Fibroblast of skin of abdomen (primary cell): ENCODE measurements at regions not wholly inside any gene's neighbourhood (a gene's known extent, or its start where the extent isn't known, plus 50 kb on each side); places are given as distances from the start of the nearest gene placed in this dataset.

Source experiments
- DNase-seq: peaks from one replicate; pipeline ENCODE4 v3.0.0-alpha.2; 2013

GRCh38 chr5:29380029-29380428, 1813.5 kb upstream of the CDH6 start:
- DNase-seq = no peak

GRCh38 chr5:29379619-29380018, 1813.9 kb upstream of the CDH6 start:
- no peak for DNase-seq

- no peak for DNase-seq
Observed at GRCh38 chr5:29378104-29378503, 1815.4 kb upstream of the CDH6 start.

GRCh38 chr5:29370248-29370647, 1823.2 kb upstream of the CDH6 start:
- no peak for DNase-seq

GRCh38 chr5:29367176-29367833, 1826.2 kb upstream of the CDH6 start:
- no peak for DNase-seq

- DNase-seq = no peak
Observed at GRCh38 chr5:29351170-29351569, 1842.3 kb upstream of the CDH6 start.

- no peak for DNase-seq
Observed at GRCh38 chr5:29337030-29337429, 1856.5 kb upstream of the CDH6 start.

- no peak for DNase-seq
Observed at GRCh38 chr5:29321591-29321990, 1871.9 kb upstream of the CDH6 start.

GRCh38 chr5:29309359-29309758, 1884.1 kb upstream of the CDH6 start:
- no peak for DNase-seq

GRCh38 chr5:29307478-29307877, 1886.0 kb upstream of the CDH6 start:
- no peak for DNase-seq

- DNase-seq = no peak
Observed at GRCh38 chr5:29304545-29304944, 1888.9 kb upstream of the CDH6 start.

GRCh38 chr5:29296548-29296947, 1896.9 kb upstream of the CDH6 start:
- no peak for DNase-seq

GRCh38 chr5:29277642-29278041, 1915.8 kb upstream of the CDH6 start:
- DNase-seq = no peak

- no peak for DNase-seq
Observed at GRCh38 chr5:29276371-29276770, 1917.1 kb upstream of the CDH6 start.

- no peak for DNase-seq
Observed at GRCh38 chr5:29263915-29264351, 1929.6 kb upstream of the CDH6 start.

- no peak for DNase-seq
Observed at GRCh38 chr5:29262339-29263123, 1931.0 kb upstream of the CDH6 start.

- DNase-seq = no peak
Observed at GRCh38 chr5:29261213-29261612, 1932.3 kb upstream of the CDH6 start.

GRCh38 chr5:29252390-29252789, 1941.1 kb upstream of the CDH6 start:
- DNase-seq = no peak

- no peak for DNase-seq
Observed at GRCh38 chr5:29247346-29248028, 1946.0 kb upstream of the CDH6 start.

GRCh38 chr5:29240379-29240778, 1953.1 kb upstream of the CDH6 start:
- no peak for DNase-seq

- no peak for DNase-seq
Observed at GRCh38 chr5:29239606-29240005, 1953.9 kb upstream of the CDH6 start.

GRCh38 chr5:29238115-29238514, 1955.4 kb upstream of the CDH6 start:
- no peak for DNase-seq

- no peak for DNase-seq
Observed at GRCh38 chr5:29231154-29231553, 1962.3 kb upstream of the CDH6 start.

GRCh38 chr5:29230591-29230990, 1962.9 kb upstream of the CDH6 start:
- DNase-seq = no peak
